HEK293 (cell line): ENCODE measurements at regions not wholly inside any gene's neighbourhood (a gene's known extent, or its start where the extent isn't known, plus 50 kb on each side); places are given as distances from the start of the nearest gene placed in this dataset.

Experiments used
- CTCF ChIA-PET: fragments of 350-600 bp; formaldehyde crosslinking; extraction: SDS; loops from one replicate; lab custom pipeline; 2021; ENCODE audit warnings: antibody characterized with exemption; lab: Yijun Ruan, JAX
- POLR2A ChIA-PET: fragments of 300-600 bp; formaldehyde crosslinking; extraction: SDS; loops from one replicate; lab custom pipeline; 2020; ENCODE audit warnings: antibody characterized with exemption, inconsistent platforms; lab: Yijun Ruan, JAX
- H3K27ac ChIP-seq: fragments of 200-500 bp; sonication (Bioruptor generic); 2 replicates; pipeline ENCODE4 v1.5.1; 2014; ENCODE audit warnings: low read depth, low read length, control low read depth, inconsistent platforms; ENCODE audit errors: extremely low read depth
- H3K36me3 ChIP-seq, 2 experiments: fragments of 200-500 bp in 1 of 2; sonication (Bioruptor generic) in 1 of 2; 1 replicate in 1 of 2; 2 replicates in 1 of 2; pipeline ENCODE4 v1.5.1; 2014 to 2017; ENCODE audit warnings: inconsistent platforms in 2 of 2, low read length in 2 of 2; ENCODE audit not compliant: control insufficient read depth in 2 of 2, insufficient read depth in 1 of 2
- H3K4me1 ChIP-seq: fragments of 200-500 bp; sonication (Bioruptor generic); 2 replicates; pipeline ENCODE4 v1.5.1; 2014; ENCODE audit warnings: mild to moderate bottlenecking, low read length, inconsistent platforms; ENCODE audit not compliant: control insufficient read depth, insufficient read depth
- H3K4me3 ChIP-seq: 2 replicates; pipeline ENCODE4 v1.5.1; 2011; ENCODE audit warnings: low read depth, mild to moderate bottlenecking, control low read depth, low read length, moderate library complexity
- H3K9me3 ChIP-seq: fragments of 200-500 bp; sonication (Bioruptor generic); 2 replicates; pipeline ENCODE4 v1.5.1; 2014; ENCODE audit warnings: low read depth, low read length, inconsistent platforms; ENCODE audit not compliant: control insufficient read depth, insufficient read depth
- GLIS1 ChIP-seq: fragments of 450-650 bp; formaldehyde crosslinking; IDR thresholded peaks from 2 replicates; pipeline ENCODE4 v1.5.1; 2016; ENCODE audit warnings: missing biosample characterization, missing genetic modification characterization
- HOXD13 ChIP-seq: sonication (generic); formaldehyde crosslinking; IDR thresholded peaks from 2 replicates; pipeline ENCODE4 v1.8.0; 2022; ENCODE audit warnings: missing genetic modification reagents, borderline replicate concordance
- KLF7 ChIP-seq: fragments of 450-650 bp; formaldehyde crosslinking; IDR thresholded peaks from 2 replicates; pipeline ENCODE4 v1.5.1; 2016; ENCODE audit warnings: missing biosample characterization, missing genetic modification characterization, borderline replicate concordance
- OSR2 ChIP-seq: fragments of 450-650 bp; formaldehyde crosslinking; IDR thresholded peaks from 2 replicates; pipeline ENCODE4 v1.5.1; 2016; ENCODE audit warnings: missing biosample characterization, missing genetic modification characterization
- SCRT1 ChIP-seq: fragments of 450-650 bp; formaldehyde crosslinking; IDR thresholded peaks from 2 replicates; pipeline ENCODE4 v1.5.1; 2016; ENCODE audit warnings: missing biosample characterization, missing genetic modification characterization, borderline replicate concordance
- SETDB1 ChIP-seq: IDR thresholded peaks from one replicate; pipeline ENCODE4 v1.6.1; 2017; ENCODE audit warnings: mild to moderate bottlenecking, low read length, moderate library complexity, mixed read lengths; ENCODE audit not compliant: insufficient read length
- SP7 ChIP-seq: fragments of 450-650 bp; formaldehyde crosslinking; IDR thresholded peaks from 2 replicates; pipeline ENCODE4 v1.5.1; 2016; ENCODE audit warnings: missing biosample characterization, missing genetic modification characterization
- WT1 ChIP-seq: fragments of 450-650 bp; formaldehyde crosslinking; IDR thresholded peaks from 2 replicates; pipeline ENCODE4 v1.5.1; 2016; ENCODE audit warnings: missing biosample characterization, missing genetic modification characterization
- ZBTB17 ChIP-seq: fragments of 450-650 bp; formaldehyde crosslinking; IDR thresholded peaks from 2 replicates; pipeline ENCODE4 v1.5.1; 2016; ENCODE audit warnings: missing biosample characterization, missing genetic modification characterization
- ZBTB26 ChIP-seq: fragments of 450-650 bp; formaldehyde crosslinking; optimal IDR thresholded peaks from 2 replicates; pipeline ENCODE3; 2016; ENCODE audit warnings: missing biosample characterization, mild to moderate bottlenecking, missing genetic modification characterization
- ZNF132 ChIP-seq: fragments of 450-650 bp; formaldehyde crosslinking; IDR thresholded peaks from 2 replicates; pipeline ENCODE4 v1.5.1; 2017; ENCODE audit warnings: missing biosample characterization, missing genetic modification characterization, borderline replicate concordance
- ZNF148 ChIP-seq: fragments of 450-650 bp; formaldehyde crosslinking; IDR thresholded peaks from 2 replicates; pipeline ENCODE4 v1.5.0; 2017; ENCODE audit warnings: missing biosample characterization, missing genetic modification characterization, borderline replicate concordance
- ZNF214 ChIP-seq: fragments of 450-650 bp; formaldehyde crosslinking; IDR thresholded peaks from 2 replicates; pipeline ENCODE4 v1.5.1; 2017; ENCODE audit warnings: missing biosample characterization, mild to moderate bottlenecking, missing genetic modification characterization, borderline replicate concordance
- ZNF362 ChIP-seq: fragments of 450-650 bp; formaldehyde crosslinking; IDR thresholded peaks from 2 replicates; pipeline ENCODE4 v1.5.1; 2016; ENCODE audit warnings: missing biosample characterization, missing genetic modification characterization
- ZNF404 ChIP-seq: fragments of 450-650 bp; formaldehyde crosslinking; IDR thresholded peaks from 2 replicates; pipeline ENCODE4 v1.5.1; 2017; ENCODE audit warnings: missing biosample characterization, missing genetic modification characterization
- ZNF521 ChIP-seq: fragments of 450-650 bp; formaldehyde crosslinking; IDR thresholded peaks from 2 replicates; pipeline ENCODE4 v1.5.1; 2017; ENCODE audit warnings: missing biosample characterization, mild to moderate bottlenecking, missing genetic modification characterization
- ZNF530 ChIP-seq: fragments of 450-650 bp; formaldehyde crosslinking; IDR thresholded peaks from 2 replicates; pipeline ENCODE4 v1.5.1; 2016; ENCODE audit warnings: low read depth, missing biosample characterization, missing genetic modification characterization
- ZNF560 ChIP-seq: fragments of 450-650 bp; formaldehyde crosslinking; IDR thresholded peaks from 2 replicates; pipeline ENCODE4 v1.5.1; 2017; ENCODE audit warnings: missing biosample characterization, missing genetic modification characterization, borderline replicate concordance
- ZNF571 ChIP-seq: fragments of 450-650 bp; formaldehyde crosslinking; IDR thresholded peaks from 2 replicates; pipeline ENCODE4 v1.5.0; 2017; ENCODE audit warnings: missing biosample characterization, missing genetic modification characterization
- ZNF585B ChIP-seq: fragments of 450-650 bp; formaldehyde crosslinking; IDR thresholded peaks from 2 replicates; pipeline ENCODE4 v1.5.1; 2016; ENCODE audit warnings: missing biosample characterization, missing genetic modification characterization
- ZNF629 ChIP-seq: fragments of 450-650 bp; formaldehyde crosslinking; IDR thresholded peaks from 2 replicates; pipeline ENCODE4 v1.5.1; 2017; ENCODE audit warnings: missing biosample characterization, missing genetic modification characterization
- ZNF654 ChIP-seq: fragments of 450-650 bp; formaldehyde crosslinking; IDR thresholded peaks from 2 replicates; pipeline ENCODE4 v1.5.1; 2016; ENCODE audit warnings: low read depth, missing biosample characterization, missing genetic modification characterization
- ZNF660 ChIP-seq: fragments of 450-650 bp; IDR thresholded peaks from 2 replicates; pipeline ENCODE4 v1.5.1; 2018; ENCODE audit warnings: missing biosample characterization, mild to moderate bottlenecking, missing genetic modification characterization
- ZNF670 ChIP-seq: fragments of 450-650 bp; formaldehyde crosslinking; IDR thresholded peaks from 2 replicates; pipeline ENCODE4 v1.5.1; 2016; ENCODE audit warnings: missing biosample characterization, missing genetic modification characterization, low read depth
- ZSCAN18 ChIP-seq: fragments of 450-650 bp; formaldehyde crosslinking; IDR thresholded peaks from 2 replicates; pipeline ENCODE4 v1.5.1; 2016; ENCODE audit warnings: missing biosample characterization, missing genetic modification characterization

- POLR2A ChIA-PET = no interaction called here
- Histone ChIP-seq H3K9me3 (no peaks in the 10 kb centered on the region), H3K27ac (no peak overlapping the region), H3K36me3 (no peaks in the 10 kb centered on the region), H3K4me1 (no peaks in the 10 kb centered on the region), H3K4me3 (no peak overlapping the region)
- no peak for TF ChIP-seq SCRT1 (tag by site-specific recombination)
- TF ChIP-seq ZNF132 (tag by site-specific recombination) = no peak
- no peak for TF ChIP-seq ZNF670 (tag by site-specific recombination)
- CTCF ChIA-PET = no interaction called here
Measured at GRCh38 chr16:58842156-58842555, 108.0 kb upstream of the GOT2 start.

GRCh38 chr16:58837950-58838349, 103.8 kb upstream of the GOT2 start:
- CTCF ChIA-PET = interaction anchor here (0.7 kb wide), 1 partner anchor 82 kb away, joined by 4 read pairs; no protein-coding TSS in a partner anchor
- no peaks in the 10 kb centered on the region for H3K9me3 ChIP-seq
- H3K36me3 ChIP-seq = no peaks in the 10 kb centered on the region
- H3K27ac ChIP-seq = no peak overlapping the region
- TF ChIP-seq ZBTB26 (no peak), OSR2 (tag by site-specific recombination) (no peak), WT1 (tag by site-specific recombination) (no peak), ZNF404 (tag by site-specific recombination) (no peak), ZBTB17 (tag by site-specific recombination) (no peak), ZNF585B (tag by site-specific recombination) (no peak), SETDB1 (no peak), ZNF654 (tag by site-specific recombination) (no peak), ZNF571 (no peak), GLIS1 (tag by site-specific recombination) (no peak), ZNF362 (no peak), ZNF530 (tag by site-specific recombination) (no peak)
- TF ChIP-seq, all 188 proteins: peak for 0
- H3K4me1 ChIP-seq = no peaks in the 10 kb centered on the region
- POLR2A ChIA-PET = no interaction called here
- H3K4me3 ChIP-seq = no peak overlapping the region

GRCh38 chr16:58836427-58836826, 102.3 kb upstream of the GOT2 start:
- no peaks in the 10 kb centered on the region for H3K9me3 ChIP-seq
- POLR2A ChIA-PET = no interaction called here
- H3K4me1 ChIP-seq = no peaks in the 10 kb centered on the region
- CTCF ChIA-PET = no interaction called here
- no peak overlapping the region for H3K27ac ChIP-seq
- no peaks in the 10 kb centered on the region for H3K36me3 ChIP-seq
- H3K4me3 ChIP-seq = no peak overlapping the region
- TF ChIP-seq ZSCAN18 = no peak
- no peak for TF ChIP-seq SCRT1 (tag by site-specific recombination)
- TF ChIP-seq ZNF214 (tag by site-specific recombination) = no peak
- no peak for TF ChIP-seq ZNF148 (tag by site-specific recombination)
- no peak for TF ChIP-seq ZNF660 (tag by site-specific recombination)
- TF ChIP-seq KLF7 (tag by site-specific recombination) = no peak
- TF ChIP-seq ZNF560 = no peak
- TF ChIP-seq ZNF521 (tag by site-specific recombination) = no peak
- TF ChIP-seq ZNF629 (tag by site-specific recombination) = no peak
- no peak for TF ChIP-seq SP7 (tag by site-specific recombination)
- TF ChIP-seq HOXD13 (CRISPR knock-in tag) = no peak
